ENCODE measurements at regions not wholly inside any gene's neighbourhood (a gene's known extent, or its start where the extent isn't known, plus 50 kb on each side); places are given as distances from the start of the nearest gene placed in this dataset.

DNA sequence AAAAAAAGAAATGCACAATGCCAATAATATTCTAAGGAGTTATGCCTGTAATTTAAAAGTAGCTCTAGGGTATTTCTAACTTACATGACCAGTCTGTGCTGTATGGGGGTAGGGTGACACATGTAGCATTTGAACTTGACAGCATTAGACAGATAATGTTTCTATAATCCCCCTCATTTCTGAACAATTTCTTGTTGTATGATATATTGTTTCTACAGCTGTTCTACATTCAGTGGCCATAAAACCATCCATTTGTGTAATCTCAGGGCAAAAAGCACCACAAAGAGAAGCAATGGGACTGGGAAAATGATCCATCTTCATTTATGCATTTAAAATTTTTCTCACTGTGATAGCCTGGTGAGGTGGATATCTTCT, 767.8 kb downstream of the TFAP2A start:
- H3K9me3 ChIP-seq, result no peaks in the 10 kb centered on the region
- no peaks in the 10 kb centered on the region for H3K36me3 ChIP-seq
- no peak overlapping the region for H3K27ac ChIP-seq
- H3K4me1 ChIP-seq, result no peaks in the 10 kb centered on the region
- H3K4me3 ChIP-seq, result no peak overlapping the region
- no peak for DNase-seq (ENCODE audit: extremely low spot score in 2 of 2)
- intact Hi-C loops (cut with DNase I), result no loop called here
- no peaks in the 10 kb centered on the region for H3K27me3 ChIP-seq
- TF ChIP-seq POLR2AphosphoS5 (IDR thresholded peaks at IDR 0.05; ENCODE audit: insufficient read depth in 1 of 2, low read depth in 1 of 2) (no peak), POLR2A (IDR thresholded peaks at IDR 0.05) (no peak)
- TF ChIP-seq, protein P1, sequence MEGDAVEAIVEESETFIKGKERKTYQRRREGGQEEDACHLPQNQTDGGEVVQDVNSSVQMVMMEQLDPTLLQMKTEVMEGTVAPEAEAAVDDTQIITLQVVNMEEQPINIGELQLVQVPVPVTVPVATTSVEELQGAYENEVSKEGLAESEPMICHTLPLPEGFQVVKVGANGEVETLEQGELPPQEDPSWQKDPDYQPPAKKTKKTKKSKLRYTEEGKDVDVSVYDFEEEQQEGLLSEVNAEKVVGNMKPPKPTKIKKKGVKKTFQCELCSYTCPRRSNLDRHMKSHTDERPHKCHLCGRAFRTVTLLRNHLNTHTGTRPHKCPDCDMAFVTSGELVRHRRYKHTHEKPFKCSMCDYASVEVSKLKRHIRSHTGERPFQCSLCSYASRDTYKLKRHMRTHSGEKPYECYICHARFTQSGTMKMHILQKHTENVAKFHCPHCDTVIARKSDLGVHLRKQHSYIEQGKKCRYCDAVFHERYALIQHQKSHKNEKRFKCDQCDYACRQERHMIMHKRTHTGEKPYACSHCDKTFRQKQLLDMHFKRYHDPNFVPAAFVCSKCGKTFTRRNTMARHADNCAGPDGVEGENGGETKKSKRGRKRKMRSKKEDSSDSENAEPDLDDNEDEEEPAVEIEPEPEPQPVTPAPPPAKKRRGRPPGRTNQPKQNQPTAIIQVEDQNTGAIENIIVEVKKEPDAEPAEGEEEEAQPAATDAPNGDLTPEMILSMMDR (IDR thresholded peaks at IDR 0.05), result no peak

DNA sequence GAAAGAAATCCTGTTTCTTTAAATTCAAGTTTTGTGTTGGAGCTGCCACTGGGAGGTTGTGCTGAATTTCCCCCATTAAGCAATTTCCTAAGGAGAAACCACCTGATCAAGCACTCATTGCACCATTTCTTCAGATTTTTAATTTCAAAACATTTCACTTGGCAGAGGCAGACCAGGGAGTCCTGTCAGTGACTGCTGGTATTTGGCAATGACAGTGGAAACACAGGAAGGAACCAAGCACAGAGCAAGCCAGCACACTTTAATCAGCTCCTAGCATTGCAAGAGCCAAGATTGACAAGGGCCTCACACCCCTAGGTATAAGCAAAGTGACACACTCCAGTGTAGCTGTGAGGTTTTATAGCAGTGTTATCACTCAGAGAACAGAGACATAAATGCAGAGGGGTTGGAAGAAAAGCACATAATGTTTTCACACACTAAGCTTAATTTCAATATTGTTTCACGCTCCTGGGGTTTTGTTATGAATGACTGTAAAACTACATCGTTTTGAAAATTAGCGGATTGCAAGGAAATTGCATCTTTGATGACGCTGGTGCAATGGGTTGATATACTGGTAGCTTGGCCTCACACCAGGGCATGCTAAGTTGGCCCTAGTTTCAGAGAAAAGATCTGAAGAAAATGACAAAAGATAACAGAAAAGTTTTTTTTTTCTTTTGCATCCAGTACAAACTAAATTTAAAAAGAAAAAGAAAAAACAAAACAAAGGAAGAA, 768.4 kb downstream of the TFAP2A start:
- Histone ChIP-seq H3K4me1 (no peaks in the 10 kb centered on the region), H3K4me3 (no peak overlapping the region), H3K9me3 (no peaks in the 10 kb centered on the region), H3K36me3 (no peaks in the 10 kb centered on the region), H3K27ac (no peak overlapping the region), H3K27me3 (no peaks in the 10 kb centered on the region)
- no peak for DNase-seq (ENCODE audit: extremely low spot score in 2 of 2)
- intact Hi-C loops (cut with DNase I), result no loop called here
- no peak for TF ChIP-seq POLR2A (IDR thresholded peaks at IDR 0.05)
- TF ChIP-seq, protein P1 (IDR thresholded peaks at IDR 0.05), result no peak
- no peak for TF ChIP-seq POLR2AphosphoS5 (IDR thresholded peaks at IDR 0.05; ENCODE audit: insufficient read depth in 1 of 2, low read depth in 1 of 2)

DNA sequence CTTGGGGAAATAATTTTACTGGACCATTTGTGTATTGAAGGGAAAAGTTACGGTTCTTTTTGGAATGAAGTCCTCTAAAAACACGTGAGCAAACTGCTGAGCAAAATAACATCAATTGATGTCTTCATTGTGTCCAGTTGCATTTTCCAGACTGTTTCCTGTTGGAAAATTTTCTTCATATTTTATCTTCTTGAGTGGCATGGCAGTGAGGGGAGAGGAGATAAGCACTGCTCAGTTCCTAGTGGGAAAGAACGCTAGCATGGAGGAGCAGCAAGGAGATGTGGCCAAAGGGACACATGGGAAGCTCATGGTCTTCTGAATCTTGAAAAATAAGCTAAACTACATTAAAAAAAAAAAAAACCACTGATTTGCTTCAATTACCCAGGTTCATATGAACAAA, 776.0 kb downstream of the TFAP2A start:
- Histone ChIP-seq H3K4me3 (no peak overlapping the region), H3K4me1 (no peaks in the 10 kb centered on the region), H3K27ac (no peak overlapping the region), H3K36me3 (no peaks in the 10 kb centered on the region), H3K9me3 (no peaks in the 10 kb centered on the region), H3K27me3 (no peaks in the 10 kb centered on the region)
- intact Hi-C loops (cut with DNase I), result no loop called here
- no peak for DNase-seq (ENCODE audit: extremely low spot score in 2 of 2)
- TF ChIP-seq, protein P1 (IDR thresholded peaks at IDR 0.05), result no peak
- TF ChIP-seq POLR2AphosphoS5 (IDR thresholded peaks at IDR 0.05; ENCODE audit: insufficient read depth in 1 of 2, low read depth in 1 of 2) (no peak), POLR2A (IDR thresholded peaks at IDR 0.05) (no peak)

DNA sequence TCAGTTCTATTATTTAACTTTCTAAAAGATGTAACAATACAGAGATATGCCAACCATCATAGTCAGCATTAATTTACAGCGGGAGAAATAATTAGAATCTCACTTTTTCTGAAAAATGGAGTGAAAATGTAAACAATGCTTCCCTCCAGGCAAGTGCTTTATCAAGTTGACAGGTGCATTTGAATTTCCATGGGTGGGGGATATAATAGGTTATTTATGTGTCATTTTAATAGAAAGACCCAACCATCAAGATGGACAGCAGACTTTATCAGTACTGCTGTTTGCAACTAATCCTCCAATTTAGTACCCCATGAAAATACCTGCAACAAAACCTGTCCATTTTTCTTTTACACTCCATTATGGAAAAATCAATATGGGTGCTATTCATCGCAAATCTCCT, 780.1 kb downstream of the TFAP2A start:
- no peaks in the 10 kb centered on the region for H3K27me3 ChIP-seq
- no peak for DNase-seq (ENCODE audit: extremely low spot score in 2 of 2)
- TF ChIP-seq POLR2AphosphoS5 (IDR thresholded peaks at IDR 0.05; ENCODE audit: insufficient read depth in 1 of 2, low read depth in 1 of 2), result no peak
- TF ChIP-seq POLR2A (IDR thresholded peaks at IDR 0.05), result no peak
- TF ChIP-seq, protein P1 (IDR thresholded peaks at IDR 0.05), result no peak
- intact Hi-C loops (cut with DNase I), result no loop called here
- H3K36me3 ChIP-seq, result no peaks in the 10 kb centered on the region
- no peak overlapping the region for H3K4me3 ChIP-seq
- no peaks in the 10 kb centered on the region for H3K9me3 ChIP-seq
- no peaks in the 10 kb centered on the region for H3K4me1 ChIP-seq
- no peak overlapping the region for H3K27ac ChIP-seq

DNA sequence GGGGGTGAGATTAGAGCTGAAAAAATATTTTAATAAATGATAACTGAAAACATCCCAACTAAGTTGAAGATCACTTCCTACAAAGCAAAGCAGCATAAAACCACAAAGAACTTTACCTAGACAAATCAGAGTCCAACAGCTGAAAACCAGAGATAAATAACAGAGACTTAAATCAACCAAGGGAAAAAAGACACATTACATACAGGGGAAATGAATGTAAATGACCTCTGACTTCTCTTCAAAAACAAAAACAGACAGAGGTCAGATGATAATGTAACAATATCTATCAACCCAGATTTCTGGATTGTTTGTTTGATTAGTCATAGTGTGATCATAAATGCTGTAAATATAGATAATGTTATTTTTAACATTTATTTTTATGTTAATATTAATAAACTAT, 782.8 kb downstream of the TFAP2A start:
- intact Hi-C loops (cut with DNase I), result no loop called here
- H3K27ac ChIP-seq, result no peak overlapping the region
- H3K27me3 ChIP-seq, result no peaks in the 10 kb centered on the region
- H3K36me3 ChIP-seq, result no peaks in the 10 kb centered on the region
- no peak overlapping the region for H3K4me3 ChIP-seq
- no peak for DNase-seq (ENCODE audit: extremely low spot score in 2 of 2)
- no peaks in the 10 kb centered on the region for H3K9me3 ChIP-seq
- TF ChIP-seq, protein P1 (IDR thresholded peaks at IDR 0.05), result no peak
- TF ChIP-seq POLR2A (IDR thresholded peaks at IDR 0.05), result no peak
- no peak for TF ChIP-seq POLR2AphosphoS5 (IDR thresholded peaks at IDR 0.05; ENCODE audit: insufficient read depth in 1 of 2, low read depth in 1 of 2)
- no peaks in the 10 kb centered on the region for H3K4me1 ChIP-seq

Measured in vagina (tissue), 2 donors.